OCI-LY1 (cell line): ENCODE measurements at regions not wholly inside any gene's neighbourhood (a gene's known extent, or its start where the extent isn't known, plus 50 kb on each side); places are given as distances from the start of the nearest gene placed in this dataset.

ENCODE experiments used
- H2AFZ ChIP-seq: fragments of 200-600 bp; sonication (generic), shearing (Covaris generic); 2 replicates; pipeline ENCODE4 v1.6.0; 2014; ENCODE audit warnings: antibody characterized with exemption, mild to moderate bottlenecking, low read length
- H3F3A ChIP-seq: fragments of 200-600 bp; sonication (generic), shearing (Covaris generic); 2 replicates; pipeline ENCODE4 v1.6.0; 2014; ENCODE audit warnings: mild to moderate bottlenecking, antibody characterized with exemption, low read length, moderate library complexity; ENCODE audit not compliant: insufficient read depth
- H3K27ac ChIP-seq: fragments of 200-600 bp; sonication (generic); 2 replicates; pipeline ENCODE4 v1.5.1; 2014; ENCODE audit warnings: low read length, mixed run types, mild to moderate bottlenecking, low read depth; ENCODE audit not compliant: poor library complexity, severe bottlenecking
- H3K27me3 ChIP-seq: fragments of 200-600 bp; sonication (generic); 2 replicates; pipeline ENCODE4 v1.6.0; 2014; ENCODE audit warnings: antibody characterized with exemption, mild to moderate bottlenecking, low read length, moderate library complexity; ENCODE audit not compliant: insufficient read depth
- H3K36me3 ChIP-seq: fragments of 200-600 bp; sonication (generic); 2 replicates; pipeline ENCODE4 v1.6.1; 2014; ENCODE audit warnings: mild to moderate bottlenecking, antibody characterized with exemption, low read length, moderate library complexity, mixed read lengths; ENCODE audit not compliant: insufficient read depth
- H3K4me1 ChIP-seq: fragments of 200-600 bp; sonication (generic); 2 replicates; pipeline ENCODE4 v1.5.1; 2014; ENCODE audit warnings: mild to moderate bottlenecking, low read length, moderate library complexity; ENCODE audit not compliant: insufficient read depth, severe bottlenecking
- H3K4me2 ChIP-seq: fragments of 200-600 bp; sonication (generic), shearing (Covaris generic); 2 replicates; pipeline ENCODE4 v1.6.1; 2014; ENCODE audit warnings: low read length
- H3K4me3 ChIP-seq: fragments of 200-600 bp; sonication (generic); 2 replicates; pipeline ENCODE4 v1.5.1; 2014; ENCODE audit warnings: low read length, low read depth, mild to moderate bottlenecking, mixed read lengths; ENCODE audit not compliant: poor library complexity, severe bottlenecking
- H3K79me2 ChIP-seq: fragments of 200-600 bp; shearing (Covaris generic); 2 replicates; pipeline ENCODE4 v1.6.1; 2016; ENCODE audit warnings: mixed run types, low read length, mixed read lengths; ENCODE audit not compliant: insufficient read depth
- H3K9ac ChIP-seq: fragments of 200-600 bp; sonication (generic), shearing (Covaris generic); 2 replicates; pipeline ENCODE4 v1.6.1; 2014; ENCODE audit warnings: mild to moderate bottlenecking, low read length, mixed read lengths
- H3K9me2 ChIP-seq: fragments of 200-600 bp; sonication (generic), shearing (Covaris generic); 2 replicates; pipeline ENCODE4 v1.6.1; 2014; ENCODE audit warnings: low read depth, mild to moderate bottlenecking, low read length, mixed read lengths
- H3K9me3 ChIP-seq: fragments of 200-600 bp; shearing (Covaris generic); 2 replicates; pipeline ENCODE4 v1.6.1; 2014; ENCODE audit warnings: low read length, mixed read lengths
- H4K20me1 ChIP-seq: fragments of 200-600 bp; sonication (generic), shearing (Covaris generic); 2 replicates; pipeline ENCODE4 v1.6.0; 2016; ENCODE audit warnings: mild to moderate bottlenecking, low read length; ENCODE audit not compliant: insufficient read depth
- EZH2 ChIP-seq: fragments of 200-600 bp; sonication (generic), shearing (Covaris generic); IDR thresholded peaks from 2 replicates; pipeline ENCODE4 v1.8.0; 2017; ENCODE audit warnings: borderline replicate concordance, mixed run types, mild to moderate bottlenecking, antibody characterized with exemption, low read length, moderate library complexity, mixed read lengths
- TF ChIP-seq, protein P1 (sequence below): fragments of 200-600 bp; sonication (generic), shearing (Covaris generic); IDR thresholded peaks from 2 replicates; pipeline ENCODE4 v1.5.1; 2017; ENCODE audit warnings: mild to moderate bottlenecking, antibody characterized with exemption, low read length, moderate library complexity, mixed read lengths

DNA sequence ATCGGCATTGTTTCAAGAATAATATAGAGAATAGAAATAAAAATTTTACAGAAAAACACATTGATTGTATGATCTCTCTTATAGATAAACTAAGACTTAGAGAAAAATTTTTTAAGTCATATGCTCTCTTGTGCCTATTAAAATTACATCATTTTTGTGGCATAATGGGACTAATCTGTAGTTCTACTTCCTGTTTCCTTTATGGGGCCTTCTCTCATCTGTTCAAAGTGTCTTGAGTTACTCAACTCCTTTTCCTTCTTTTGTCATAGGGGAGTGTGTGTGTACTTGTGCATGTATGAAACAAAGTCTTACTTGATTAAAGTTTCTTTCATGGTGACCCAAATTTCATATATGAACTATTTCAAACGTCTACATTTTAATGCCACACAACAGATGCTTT, 1448.9 kb upstream of the TENM3 start:
- Histone ChIP-seq H4K20me1 (no peaks in the 10 kb centered on the region), H3K9me3 (peaks cover 11% of the 10 kb centered on the region), H3K27ac (peak overlapping the region; percentile 24), H3K27me3 (no peaks in the 10 kb centered on the region), H3F3A (no peaks in the 10 kb centered on the region), H2AFZ (no peak overlapping the region), H3K9ac (no peak overlapping the region), H3K4me3 (no peak overlapping the region), H3K4me1 (peaks cover 30% of the 10 kb centered on the region), H3K4me2 (no peak overlapping the region), H3K36me3 (no peaks in the 10 kb centered on the region), H3K9me2 (no peaks in the 10 kb centered on the region), H3K79me2 (no peaks in the 10 kb centered on the region)
- TF ChIP-seq, protein P1, sequence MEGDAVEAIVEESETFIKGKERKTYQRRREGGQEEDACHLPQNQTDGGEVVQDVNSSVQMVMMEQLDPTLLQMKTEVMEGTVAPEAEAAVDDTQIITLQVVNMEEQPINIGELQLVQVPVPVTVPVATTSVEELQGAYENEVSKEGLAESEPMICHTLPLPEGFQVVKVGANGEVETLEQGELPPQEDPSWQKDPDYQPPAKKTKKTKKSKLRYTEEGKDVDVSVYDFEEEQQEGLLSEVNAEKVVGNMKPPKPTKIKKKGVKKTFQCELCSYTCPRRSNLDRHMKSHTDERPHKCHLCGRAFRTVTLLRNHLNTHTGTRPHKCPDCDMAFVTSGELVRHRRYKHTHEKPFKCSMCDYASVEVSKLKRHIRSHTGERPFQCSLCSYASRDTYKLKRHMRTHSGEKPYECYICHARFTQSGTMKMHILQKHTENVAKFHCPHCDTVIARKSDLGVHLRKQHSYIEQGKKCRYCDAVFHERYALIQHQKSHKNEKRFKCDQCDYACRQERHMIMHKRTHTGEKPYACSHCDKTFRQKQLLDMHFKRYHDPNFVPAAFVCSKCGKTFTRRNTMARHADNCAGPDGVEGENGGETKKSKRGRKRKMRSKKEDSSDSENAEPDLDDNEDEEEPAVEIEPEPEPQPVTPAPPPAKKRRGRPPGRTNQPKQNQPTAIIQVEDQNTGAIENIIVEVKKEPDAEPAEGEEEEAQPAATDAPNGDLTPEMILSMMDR, result no peak
- no peak for TF ChIP-seq EZH2

DNA sequence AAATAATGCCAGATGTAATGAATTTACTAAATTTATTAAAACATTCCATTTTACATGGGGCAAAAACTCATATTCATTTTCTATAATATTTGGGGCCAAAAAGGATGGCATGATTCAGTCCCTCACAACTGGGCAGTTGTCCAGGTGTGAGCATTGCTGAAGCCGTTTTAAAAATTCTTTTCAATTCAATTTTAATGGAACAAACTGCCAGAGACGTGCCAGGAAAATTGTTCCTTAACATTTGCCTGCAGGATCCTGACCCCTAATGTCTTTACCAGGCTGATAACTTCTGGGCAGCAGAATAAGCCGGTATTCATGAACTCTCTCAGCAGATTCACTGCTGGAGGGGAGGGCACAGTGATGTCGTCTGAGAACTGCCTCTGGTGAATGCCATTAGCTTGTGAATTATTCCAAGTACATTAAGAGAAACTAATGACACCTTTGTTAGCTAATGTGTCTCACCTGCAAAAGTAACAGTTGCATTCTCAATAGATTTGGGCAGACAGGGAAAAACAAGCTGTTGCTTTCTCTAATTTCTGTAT, 1445.1 kb upstream of the TENM3 start:
- Histone ChIP-seq H2AFZ (peak overlapping the region; percentile 39; the same call in 1 of the 2 replicates), H3K36me3 (no peaks in the 10 kb centered on the region), H3K4me2 (no peak overlapping the region), H3K79me2 (no peaks in the 10 kb centered on the region), H4K20me1 (no peaks in the 10 kb centered on the region), H3K4me3 (no peak overlapping the region), H3F3A (no peaks in the 10 kb centered on the region), H3K9me2 (no peaks in the 10 kb centered on the region), H3K4me1 (peaks cover 11% of the 10 kb centered on the region), H3K9me3 (peaks cover 5% of the 10 kb centered on the region; the same call in 1 of the 2 replicates), H3K9ac (no peak overlapping the region), H3K27ac (no peak overlapping the region), H3K27me3 (no peaks in the 10 kb centered on the region)
- TF ChIP-seq, protein P1, result no peak
- TF ChIP-seq EZH2, result no peak

DNA sequence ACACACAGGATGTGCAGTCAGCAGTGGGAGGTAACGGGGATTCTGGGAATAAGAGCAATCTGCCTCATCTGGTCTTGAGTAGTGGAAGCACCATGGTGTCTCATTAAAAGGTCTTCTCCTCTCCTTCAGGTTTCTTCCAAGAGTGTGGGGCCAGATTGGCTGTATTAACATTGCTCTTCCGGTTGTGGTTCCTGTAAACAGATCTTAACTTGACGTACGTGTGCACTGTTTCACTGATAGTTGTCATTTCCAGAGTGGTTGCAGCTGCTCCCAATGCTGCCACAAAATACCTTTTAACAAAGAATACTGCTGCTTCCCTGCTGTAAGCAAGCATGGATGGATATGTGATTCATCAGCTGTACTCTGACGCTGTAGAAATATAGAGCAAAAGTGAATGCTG, 1443.4 kb upstream of the TENM3 start:
- H2AFZ ChIP-seq, result no peak overlapping the region
- H3K9me2 ChIP-seq, result no peaks in the 10 kb centered on the region
- H4K20me1 ChIP-seq, result no peaks in the 10 kb centered on the region
- peaks cover 11% of the 10 kb centered on the region for H3K4me1 ChIP-seq
- H3K9ac ChIP-seq, result no peak overlapping the region
- no peaks in the 10 kb centered on the region for H3K27me3 ChIP-seq
- no peak overlapping the region for H3K27ac ChIP-seq
- no peaks in the 10 kb centered on the region for H3K36me3 ChIP-seq
- H3K79me2 ChIP-seq, result no peaks in the 10 kb centered on the region
- no peak overlapping the region for H3K4me2 ChIP-seq
- no peak overlapping the region for H3K4me3 ChIP-seq
- peaks cover 5% of the 10 kb centered on the region for H3K9me3 ChIP-seq
- no peaks in the 10 kb centered on the region for H3F3A ChIP-seq
- TF ChIP-seq, protein P1, result no peak
- no peak for TF ChIP-seq EZH2
